ENCODE measurements at regions not wholly inside any gene's neighbourhood (a gene's known extent, or its start where the extent isn't known, plus 50 kb on each side); places are given as distances from the start of the nearest gene placed in this dataset.

DNA sequence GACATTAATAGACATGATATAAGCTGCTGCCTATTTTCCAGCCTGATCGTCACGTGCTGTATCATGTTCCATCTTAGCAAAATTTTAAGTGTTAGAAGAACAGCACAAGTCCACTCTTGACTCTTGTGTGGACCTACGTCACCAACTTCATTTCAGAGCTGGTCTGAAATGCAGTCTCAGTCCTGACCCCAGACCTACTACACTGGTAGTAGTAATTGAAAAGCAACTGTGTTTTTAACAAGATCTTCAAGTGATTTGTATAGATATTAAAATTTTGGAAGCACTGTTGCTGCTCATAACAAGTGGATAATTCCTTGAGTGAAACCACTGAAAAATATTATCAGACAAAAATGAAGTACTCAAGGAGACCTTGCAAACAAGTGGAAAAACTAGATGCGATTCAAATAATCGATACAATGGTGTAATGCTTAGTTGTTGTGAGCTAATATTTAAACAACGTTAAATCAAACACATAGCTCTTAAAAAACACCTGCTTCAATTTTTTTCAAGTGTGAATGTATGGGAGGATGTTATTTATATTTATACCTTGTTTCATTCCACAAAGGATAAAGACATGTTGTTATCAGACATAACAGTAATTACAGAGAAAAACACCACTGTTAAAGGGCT, 110.9 kb upstream of the JAG1 start:
- DNase-seq (ENCODE audit: low read depth in 1 of 2, low spot score in 2 of 2) (no peak), FAIRE-seq (no peak)
- Histone ChIP-seq H2BK20ac (ENCODE audit: low read length) (peak overlapping the region; percentile 97; the same call in 1 of the 2 replicates), H3K36me3 (ENCODE audit: control insufficient read depth in 2 of 4, insufficient read depth in 4 of 4, low read length in 3 of 4) (no peaks in the 10 kb centered on the region), H3K4me3 (ENCODE audit: extremely low read depth in 1 of 4, insufficient read depth in 2 of 4, low read depth in 3 of 4, low read length in 4 of 4) (no peak overlapping the region), H3K4ac (replicated peaks; ENCODE audit: insufficient read length, low read depth, low read length) (peak overlapping the region; percentile 73), H2BK12ac (ENCODE audit: low read depth, low read length) (peak overlapping the region; percentile 100), H4K20me1 (replicated peaks in 1 of 2; ENCODE audit: control insufficient read depth in 1 of 2, insufficient read depth in 2 of 2, low read length in 2 of 2) (no peaks in the 10 kb centered on the region), H3K4me2 (ENCODE audit: insufficient read depth in 1 of 2, low read depth in 2 of 2, low read length in 2 of 2) (peak overlapping the region; percentile 31 to 44; a peak in 3 of 4 replicates), H4K91ac (replicated peaks; ENCODE audit: insufficient read length, low read length) (peak overlapping the region; percentile 99), H2AK5ac (ENCODE audit: low read depth, low read length) (peak overlapping the region; percentile 98), H2BK15ac (ENCODE audit: low read length) (no peak overlapping the region; the same call in 1 of the 2 replicates), H3K9ac (replicated peaks in 1 of 4; ENCODE audit: extremely low read depth in 1 of 4, low read depth in 3 of 4, low read length in 3 of 4) (no peak overlapping the region), H3K27ac (ENCODE audit: low read depth, low read length) (peak overlapping the region; percentile 13; the same call in 1 of the 2 replicates), H3K56ac (replicated peaks; ENCODE audit: insufficient read length, low read depth, low read length) (no peak overlapping the region), H2AFZ (ENCODE audit: low read length) (no peak overlapping the region), H3K9me3 (ENCODE audit: insufficient read depth in 2 of 2, low read depth in 1 of 2, low read length in 1 of 2) (no peaks in the 10 kb centered on the region), H3K79me1 (ENCODE audit: low read depth, low read length) (no peaks in the 10 kb centered on the region), H3K23ac (ENCODE audit: insufficient read length) (no peak overlapping the region), H3K18ac (ENCODE audit: extremely low read depth, low read length) (peak overlapping the region; percentile 29), H3K79me2 (ENCODE audit: control insufficient read depth in 1 of 2, insufficient read depth in 2 of 2, low read length in 2 of 2) (no peaks in the 10 kb centered on the region), H3K23me2 (ENCODE audit: low read depth, low read length) (no peaks in the 10 kb centered on the region; the same call in 1 of the 2 replicates), H4K8ac (ENCODE audit: extremely low read depth, insufficient read depth, low read length) (no peak overlapping the region), H3K4me1 (replicated peaks in 1 of 4; ENCODE audit: control insufficient read depth in 3 of 4, insufficient read depth in 4 of 4, low read length in 3 of 4) (peaks cover 5 to 15% (median 12%) of the 10 kb centered on the region in 4 experiments; a peak in 5 of 7 replicates), H3K14ac (ENCODE audit: insufficient read length) (no peak overlapping the region), H2BK5ac (ENCODE audit: low read depth, low read length) (peak overlapping the region; percentile 93), H4K5ac (ENCODE audit: insufficient read length, low read depth, low read length) (peak overlapping the region; percentile 2), H3K27me3 (replicated peaks in 1 of 4; ENCODE audit: control insufficient read depth in 3 of 4, extremely low read depth in 1 of 4, insufficient read depth in 3 of 4, low read length in 3 of 4) (no peaks in the 10 kb centered on the region), H2BK120ac (replicated peaks; ENCODE audit: low read depth, low read length) (peak overlapping the region; percentile 96)
- TF ChIP-seq POLR2A (IDR thresholded peaks at IDR 0.05; ENCODE audit: control extremely low read depth in 1 of 2, low read depth in 2 of 2, low read length in 2 of 2) (no peak), SIRT6 (IDR thresholded peaks at IDR 0.05; ENCODE audit: low read length) (no peak), CTBP2 (IDR thresholded peaks at IDR 0.05; ENCODE audit: borderline replicate concordance, insufficient read depth, insufficient read length, low read length) (no peak), CHD2 (IDR thresholded peaks at IDR 0.05; ENCODE audit: low read length) (no peak), TBP (IDR thresholded peaks at IDR 0.05; ENCODE audit: low read depth, low read length) (no peak), JUN (IDR thresholded peaks at IDR 0.05; ENCODE audit: low read depth, low read length) (no peak), BACH1 (IDR thresholded peaks at IDR 0.05; ENCODE audit: low read length) (no peak), CBX5 (IDR thresholded peaks at IDR 0.05; ENCODE audit: low read depth, low read length) (no peak), SUZ12 (IDR thresholded peaks at IDR 0.05; ENCODE audit: low read length) (no peak), TAF1 (IDR thresholded peaks at IDR 0.05; ENCODE audit: low read depth, low read length) (no peak)
- CTCF ChIA-PET (ENCODE audit: partially characterized antibody), result interaction anchor here (0.7 to 1.5 kb wide), 4 partner anchors 39 to 221 kb away, joined by 3 read pairs; no protein-coding TSS in a partner anchor
- POLR2A ChIA-PET (ENCODE audit: partially characterized antibody), result interaction anchor here (1.0 kb wide), 1 partner anchor 9 kb away, joined by 5 read pairs; no protein-coding TSS in a partner anchor
- WGBS, 2 experiments (ENCODE audit: extremely low coverage in 1 of 2, insufficient coverage in 1 of 2, insufficient read length in 1 of 2, insufficient replicate concordance in 2 of 2, low coverage in 1 of 2, low lambda C conversion rate in 2 of 2, missing lambda C conversion rate in 1 of 2), result 93% methylated on average over 6 of the region's 6 CpGs; no CpG with 5 or more reads in 1 of the 2 experiments

Measured in H1 (cell line).